GM23338 (cell line): ENCODE measurements at regions not wholly inside any gene's neighbourhood (a gene's known extent, or its start where the extent isn't known, plus 50 kb on each side); places are given as distances from the start of the nearest gene placed in this dataset.

ENCODE experiments used
- ATAC-seq: fragments of 200-7000 bp; cut with Tn5 transposase; 3 replicates; pipeline ENCODE4 v1.9.1; 2020
- DNase-seq: peaks from one replicate; pipeline ENCODE4 v3.0.0-alpha.2; 2015; ENCODE audit warnings: low spot score
- H2AFZ ChIP-seq: fragments of 200-600 bp; sonication (generic); 2 replicates; pipeline ENCODE4 v1.8.0; 2016; ENCODE audit warnings: antibody characterized with exemption, mild to moderate bottlenecking, moderate library complexity
- H3F3A ChIP-seq: fragments of 200-600 bp; sonication (generic); replicated peaks from 2 replicates; pipeline ENCODE4 v1.8.0; 2017; ENCODE audit warnings: antibody characterized with exemption, mixed run types, low read depth
- H3K27ac ChIP-seq: fragments of 200-600 bp; sonication (generic); 2 replicates; pipeline ENCODE4 v1.6.1; 2016; ENCODE audit warnings: low read depth
- H3K27me3 ChIP-seq: fragments of 200-600 bp; sonication (generic); 2 replicates; pipeline ENCODE4 v1.8.0; 2016; ENCODE audit warnings: mild to moderate bottlenecking, mixed run types, moderate library complexity; ENCODE audit not compliant: insufficient read depth
- H3K36me3 ChIP-seq: fragments of 200-600 bp; sonication (generic); 2 replicates; pipeline ENCODE4 v1.8.0; 2016; ENCODE audit warnings: mild to moderate bottlenecking; ENCODE audit not compliant: insufficient read depth
- H3K4me1 ChIP-seq: fragments of 200-600 bp; sonication (generic); 2 replicates; pipeline ENCODE4 v1.8.0; 2016; ENCODE audit warnings: mild to moderate bottlenecking, moderate library complexity; ENCODE audit not compliant: insufficient read depth
- H3K4me2 ChIP-seq: fragments of 200-600 bp; sonication (generic); 2 replicates; pipeline ENCODE4 v1.7.1; 2017; ENCODE audit warnings: mixed run types
- H3K4me3 ChIP-seq: fragments of 200-600 bp; sonication (generic); 2 replicates; pipeline ENCODE4 v1.6.1; 2016; ENCODE audit warnings: mixed run types
- H3K79me2 ChIP-seq: fragments of 200-600 bp; sonication (generic); replicated peaks from 2 replicates; pipeline ENCODE4 v1.8.0; 2017; ENCODE audit warnings: mild to moderate bottlenecking; ENCODE audit not compliant: insufficient read depth
- H3K9me2 ChIP-seq: fragments of 200-600 bp; sonication (generic); 2 replicates; pipeline ENCODE4 v1.8.0; 2017; ENCODE audit not compliant: insufficient read depth
- H4K20me1 ChIP-seq: fragments of 200-600 bp; sonication (generic); replicated peaks from 2 replicates; pipeline ENCODE4 v1.8.0; 2017; ENCODE audit warnings: mild to moderate bottlenecking; ENCODE audit not compliant: insufficient read depth
- H3K27ac Mint-ChIP-seq: 2 replicates; pipeline ENCODE4 v1.8.0; 2020; ENCODE audit warnings: inconsistent platforms, mild to moderate bottlenecking, moderate library complexity, mixed read lengths
- H3K27me3 Mint-ChIP-seq: 3 replicates; pipeline ENCODE4 v1.8.0; 2022; ENCODE audit warnings: low read depth, mild to moderate bottlenecking, moderate library complexity, mixed read lengths, inconsistent platforms; ENCODE audit not compliant: insufficient read depth, poor library complexity
- H3K36me3 Mint-ChIP-seq: 3 replicates; pipeline ENCODE4 v1.8.0; 2021; ENCODE audit warnings: low read depth, mild to moderate bottlenecking, inconsistent platforms, moderate library complexity, mixed read lengths
- H3K4me1 Mint-ChIP-seq: 3 replicates; pipeline ENCODE4 v1.8.0; 2020; ENCODE audit warnings: mild to moderate bottlenecking, inconsistent platforms, mixed read lengths
- H3K4me3 Mint-ChIP-seq: 3 replicates; pipeline ENCODE4 v1.8.0; 2021; ENCODE audit warnings: moderate library complexity, mild to moderate bottlenecking, inconsistent platforms, mixed read lengths
- H3K9me3 Mint-ChIP-seq: 3 replicates; pipeline ENCODE4 v1.8.0; 2020; ENCODE audit warnings: moderate library complexity, mild to moderate bottlenecking, inconsistent platforms, mixed read lengths
- EZH2 ChIP-seq: fragments of 200-600 bp; sonication (generic); IDR thresholded peaks from one replicate; pipeline ENCODE4 v1.8.0; 2017; ENCODE audit warnings: antibody characterized with exemption, mild to moderate bottlenecking, low read depth; ENCODE audit not compliant: unreplicated experiment
- EZH2phosphoT487 ChIP-seq: fragments of 200-600 bp; sonication (generic); IDR thresholded peaks from one replicate; pipeline ENCODE4 v1.8.1; 2018; ENCODE audit warnings: antibody characterized with exemption; ENCODE audit not compliant: unreplicated experiment
- JUNB ChIP-seq: IDR thresholded peaks from one replicate; pipeline ENCODE4 v1.6.1; 2016; ENCODE audit warnings: antibody characterized with exemption; ENCODE audit not compliant: unreplicated experiment
- NANOG ChIP-seq: IDR thresholded peaks from 2 replicates; pipeline ENCODE4 v1.6.1; 2016; ENCODE audit warnings: antibody characterized with exemption, borderline replicate concordance
- STAT1 ChIP-seq: IDR thresholded peaks from one replicate; pipeline ENCODE4 v1.6.1; 2016; ENCODE audit warnings: antibody characterized with exemption; ENCODE audit not compliant: unreplicated experiment
- TF ChIP-seq, protein P1 (sequence below), 2 experiments: fragments of 200-600 bp in 1 of 2; sonication (generic) in 1 of 2; conservative IDR thresholded peaks; 2 replicates each; pipeline versions ENCODE4 v1.5.1 to v1.6.1; 2016 to 2017; ENCODE audit warnings: antibody characterized with exemption in 2 of 2, low read depth in 2 of 2, mild to moderate bottlenecking in 2 of 2, moderate library complexity in 1 of 2
- TF ChIP-seq, protein P2 (sequence below): IDR thresholded peaks from 2 replicates; pipeline ENCODE4 v1.6.1; 2016; ENCODE audit warnings: antibody characterized with exemption
- TF ChIP-seq, protein P3 (sequence below): fragments of 250-450 bp; sonication (Bioruptor Pico); IDR thresholded peaks from 2 replicates; pipeline ENCODE4 v1.5.0; 2020; ENCODE audit warnings: mild to moderate bottlenecking, moderate library complexity

DNA sequence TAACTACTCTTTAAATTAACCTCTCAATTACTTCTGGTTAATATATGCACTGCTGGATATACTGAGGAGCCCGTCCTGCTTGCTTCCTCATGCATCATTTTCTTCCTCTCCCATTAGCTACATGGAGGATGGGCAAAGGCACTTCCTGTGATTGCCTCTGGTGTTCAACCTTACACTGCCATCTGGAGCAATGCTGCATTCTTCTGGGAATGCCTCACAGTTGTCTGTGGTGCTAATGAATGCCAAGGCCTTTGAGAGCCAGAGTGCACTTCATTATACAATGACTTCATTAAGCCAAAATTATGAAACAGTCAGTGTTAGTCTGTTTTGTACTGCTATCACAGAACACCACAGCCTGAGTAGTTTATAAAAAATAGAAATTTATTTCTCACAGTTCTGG is 134.8 kb upstream of the DOCK10 start:
- H3K27me3 Mint-ChIP-seq = peaks cover 7% of the 10 kb centered on the region
- Histone ChIP-seq H4K20me1 (no peaks in the 10 kb centered on the region), H2AFZ (no peak overlapping the region), H3K36me3 (no peaks in the 10 kb centered on the region), H3K4me1 (no peaks in the 10 kb centered on the region), H3K9me2 (peaks cover 4% of the 10 kb centered on the region; the same call in 1 of the 2 replicates), H3K4me2 (no peak overlapping the region), H3F3A (no peaks in the 10 kb centered on the region), H3K4me3 (no peak overlapping the region), H3K27ac (no peak overlapping the region), H3K27me3 (no peaks in the 10 kb centered on the region), H3K79me2 (no peaks in the 10 kb centered on the region)
- TF ChIP-seq, protein P1, sequence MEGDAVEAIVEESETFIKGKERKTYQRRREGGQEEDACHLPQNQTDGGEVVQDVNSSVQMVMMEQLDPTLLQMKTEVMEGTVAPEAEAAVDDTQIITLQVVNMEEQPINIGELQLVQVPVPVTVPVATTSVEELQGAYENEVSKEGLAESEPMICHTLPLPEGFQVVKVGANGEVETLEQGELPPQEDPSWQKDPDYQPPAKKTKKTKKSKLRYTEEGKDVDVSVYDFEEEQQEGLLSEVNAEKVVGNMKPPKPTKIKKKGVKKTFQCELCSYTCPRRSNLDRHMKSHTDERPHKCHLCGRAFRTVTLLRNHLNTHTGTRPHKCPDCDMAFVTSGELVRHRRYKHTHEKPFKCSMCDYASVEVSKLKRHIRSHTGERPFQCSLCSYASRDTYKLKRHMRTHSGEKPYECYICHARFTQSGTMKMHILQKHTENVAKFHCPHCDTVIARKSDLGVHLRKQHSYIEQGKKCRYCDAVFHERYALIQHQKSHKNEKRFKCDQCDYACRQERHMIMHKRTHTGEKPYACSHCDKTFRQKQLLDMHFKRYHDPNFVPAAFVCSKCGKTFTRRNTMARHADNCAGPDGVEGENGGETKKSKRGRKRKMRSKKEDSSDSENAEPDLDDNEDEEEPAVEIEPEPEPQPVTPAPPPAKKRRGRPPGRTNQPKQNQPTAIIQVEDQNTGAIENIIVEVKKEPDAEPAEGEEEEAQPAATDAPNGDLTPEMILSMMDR (conservative IDR thresholded peaks at IDR 0.05; ENCODE audit: low read depth in 2 of 2) = no peak
- TF ChIP-seq, protein P2, sequence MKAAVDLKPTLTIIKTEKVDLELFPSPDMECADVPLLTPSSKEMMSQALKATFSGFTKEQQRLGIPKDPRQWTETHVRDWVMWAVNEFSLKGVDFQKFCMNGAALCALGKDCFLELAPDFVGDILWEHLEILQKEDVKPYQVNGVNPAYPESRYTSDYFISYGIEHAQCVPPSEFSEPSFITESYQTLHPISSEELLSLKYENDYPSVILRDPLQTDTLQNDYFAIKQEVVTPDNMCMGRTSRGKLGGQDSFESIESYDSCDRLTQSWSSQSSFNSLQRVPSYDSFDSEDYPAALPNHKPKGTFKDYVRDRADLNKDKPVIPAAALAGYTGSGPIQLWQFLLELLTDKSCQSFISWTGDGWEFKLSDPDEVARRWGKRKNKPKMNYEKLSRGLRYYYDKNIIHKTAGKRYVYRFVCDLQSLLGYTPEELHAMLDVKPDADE = no peak
- no peak for TF ChIP-seq EZH2phosphoT487
- TF ChIP-seq STAT1 = no peak
- peaks cover 12% of the 10 kb centered on the region; the same call in 2 of the 3 replicates for H3K4me1 Mint-ChIP-seq
- ATAC-seq (no peak), DNase-seq (no peak)
- no peaks in the 10 kb centered on the region for H3K9me3 Mint-ChIP-seq
- no peak overlapping the region for H3K27ac Mint-ChIP-seq
- no peaks in the 10 kb centered on the region for H3K36me3 Mint-ChIP-seq
- no peak overlapping the region for H3K4me3 Mint-ChIP-seq

DNA sequence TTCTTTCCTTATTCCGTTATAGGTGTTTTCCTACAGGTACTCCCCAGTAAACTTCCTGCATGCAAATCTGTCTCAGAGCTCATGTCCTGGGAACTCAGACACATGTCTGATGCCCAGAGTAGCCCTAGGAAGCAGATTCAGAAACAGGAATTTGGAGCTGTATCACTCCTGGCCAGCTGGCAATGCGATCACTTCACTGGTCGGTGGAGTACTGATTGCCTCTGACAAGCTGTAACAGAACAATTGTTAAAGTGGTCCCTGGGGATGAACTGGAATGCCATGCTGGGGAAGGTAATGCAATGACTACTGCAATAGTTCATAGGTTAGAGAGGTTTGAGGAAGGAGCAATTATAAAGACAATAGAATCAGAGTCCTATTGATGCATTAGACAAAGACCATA is 131.6 kb upstream of the DOCK10 start:
- ATAC-seq = no peak
- Histone ChIP-seq H3K4me3 (no peak overlapping the region), H2AFZ (peak overlapping the region; percentile 38; the same call in 1 of the 2 replicates), H3K27me3 (no peaks in the 10 kb centered on the region), H3F3A (no peaks in the 10 kb centered on the region), H3K79me2 (no peaks in the 10 kb centered on the region), H3K27ac (no peak overlapping the region), H3K9me2 (peaks cover 12% of the 10 kb centered on the region; the same call in 1 of the 2 replicates), H3K4me1 (no peaks in the 10 kb centered on the region), H3K36me3 (no peaks in the 10 kb centered on the region), H4K20me1 (no peaks in the 10 kb centered on the region), H3K4me2 (no peak overlapping the region)
- Mint-ChIP-seq H3K4me3 (no peak overlapping the region), H3K27ac (no peak overlapping the region), H3K9me3 (no peaks in the 10 kb centered on the region), H3K36me3 (no peaks in the 10 kb centered on the region), H3K4me1 (peaks cover 3% of the 10 kb centered on the region; the same call in 1 of the 3 replicates), H3K27me3 (peaks cover 6% of the 10 kb centered on the region)
- no peak for DNase-seq
- TF ChIP-seq NANOG (no peak), EZH2 (no peak), EZH2phosphoT487 (no peak), JUNB (no peak)
- TF ChIP-seq, protein P3, sequence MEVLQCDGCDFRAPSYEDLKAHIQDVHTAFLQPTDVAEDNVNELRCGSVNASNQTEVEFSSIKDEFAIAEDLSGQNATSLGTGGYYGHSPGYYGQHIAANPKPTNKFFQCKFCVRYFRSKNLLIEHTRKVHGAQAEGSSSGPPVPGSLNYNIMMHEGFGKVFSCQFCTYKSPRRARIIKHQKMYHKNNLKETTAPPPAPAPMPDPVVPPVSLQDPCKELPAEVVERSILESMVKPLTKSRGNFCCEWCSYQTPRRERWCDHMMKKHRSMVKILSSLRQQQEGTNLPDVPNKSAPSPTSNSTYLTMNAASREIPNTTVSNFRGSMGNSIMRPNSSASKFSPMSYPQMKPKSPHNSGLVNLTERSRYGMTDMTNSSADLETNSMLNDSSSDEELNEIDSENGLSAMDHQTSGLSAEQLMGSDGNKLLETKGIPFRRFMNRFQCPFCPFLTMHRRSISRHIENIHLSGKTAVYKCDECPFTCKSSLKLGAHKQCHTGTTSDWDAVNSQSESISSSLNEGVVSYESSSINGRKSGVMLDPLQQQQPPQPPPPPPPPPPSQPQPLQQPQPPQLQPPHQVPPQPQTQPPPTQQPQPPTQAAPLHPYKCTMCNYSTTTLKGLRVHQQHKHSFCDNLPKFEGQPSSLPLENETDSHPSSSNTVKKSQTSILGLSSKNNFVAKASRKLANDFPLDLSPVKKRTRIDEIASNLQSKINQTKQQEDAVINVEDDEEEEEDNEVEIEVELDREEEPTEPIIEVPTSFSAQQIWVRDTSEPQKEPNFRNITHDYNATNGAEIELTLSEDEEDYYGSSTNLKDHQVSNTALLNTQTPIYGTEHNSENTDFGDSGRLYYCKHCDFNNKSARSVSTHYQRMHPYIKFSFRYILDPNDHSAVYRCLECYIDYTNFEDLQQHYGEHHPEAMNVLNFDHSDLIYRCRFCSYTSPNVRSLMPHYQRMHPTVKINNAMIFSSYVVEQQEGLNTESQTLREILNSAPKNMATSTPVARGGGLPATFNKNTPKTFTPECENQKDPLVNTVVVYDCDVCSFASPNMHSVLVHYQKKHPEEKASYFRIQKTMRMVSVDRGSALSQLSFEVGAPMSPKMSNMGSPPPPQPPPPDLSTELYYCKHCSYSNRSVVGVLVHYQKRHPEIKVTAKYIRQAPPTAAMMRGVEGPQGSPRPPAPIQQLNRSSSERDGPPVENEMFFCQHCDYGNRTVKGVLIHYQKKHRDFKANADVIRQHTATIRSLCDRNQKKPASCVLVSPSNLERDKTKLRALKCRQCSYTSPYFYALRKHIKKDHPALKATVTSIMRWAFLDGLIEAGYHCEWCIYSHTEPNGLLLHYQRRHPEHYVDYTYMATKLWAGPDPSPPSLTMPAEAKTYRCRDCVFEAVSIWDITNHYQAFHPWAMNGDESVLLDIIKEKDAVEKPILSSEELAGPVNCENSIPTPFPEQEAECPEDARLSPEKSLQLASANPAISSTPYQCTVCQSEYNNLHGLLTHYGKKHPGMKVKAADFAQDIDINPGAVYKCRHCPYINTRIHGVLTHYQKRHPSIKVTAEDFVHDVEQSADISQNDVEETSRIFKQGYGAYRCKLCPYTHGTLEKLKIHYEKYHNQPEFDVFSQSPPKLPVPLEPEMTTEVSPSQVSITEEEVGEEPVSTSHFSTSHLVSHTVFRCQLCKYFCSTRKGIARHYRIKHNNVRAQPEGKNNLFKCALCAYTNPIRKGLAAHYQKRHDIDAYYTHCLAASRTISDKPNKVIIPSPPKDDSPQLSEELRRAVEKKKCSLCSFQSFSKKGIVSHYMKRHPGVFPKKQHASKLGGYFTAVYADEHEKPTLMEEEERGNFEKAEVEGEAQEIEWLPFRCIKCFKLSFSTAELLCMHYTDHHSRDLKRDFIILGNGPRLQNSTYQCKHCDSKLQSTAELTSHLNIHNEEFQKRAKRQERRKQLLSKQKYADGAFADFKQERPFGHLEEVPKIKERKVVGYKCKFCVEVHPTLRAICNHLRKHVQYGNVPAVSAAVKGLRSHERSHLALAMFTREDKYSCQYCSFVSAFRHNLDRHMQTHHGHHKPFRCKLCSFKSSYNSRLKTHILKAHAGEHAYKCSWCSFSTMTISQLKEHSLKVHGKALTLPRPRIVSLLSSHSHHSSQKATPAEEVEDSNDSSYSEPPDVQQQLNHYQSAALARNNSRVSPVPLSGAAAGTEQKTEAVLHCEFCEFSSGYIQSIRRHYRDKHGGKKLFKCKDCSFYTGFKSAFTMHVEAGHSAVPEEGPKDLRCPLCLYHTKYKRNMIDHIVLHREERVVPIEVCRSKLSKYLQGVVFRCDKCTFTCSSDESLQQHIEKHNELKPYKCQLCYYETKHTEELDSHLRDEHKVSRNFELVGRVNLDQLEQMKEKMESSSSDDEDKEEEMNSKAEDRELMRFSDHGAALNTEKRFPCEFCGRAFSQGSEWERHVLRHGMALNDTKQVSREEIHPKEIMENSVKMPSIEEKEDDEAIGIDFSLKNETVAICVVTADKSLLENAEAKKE (CRISPR knock-in tag) = no peak
- TF ChIP-seq, protein P1 (conservative IDR thresholded peaks at IDR 0.05; ENCODE audit: low read depth in 2 of 2) = no peak
